ENCODE measurements at regions not wholly inside any gene's neighbourhood (a gene's known extent, or its start where the extent isn't known, plus 50 kb on each side); places are given as distances from the start of the nearest gene placed in this dataset.
"Not testable (repeated sequence)": the region's sequence is repeated elsewhere in the genome, so short reads cannot be mapped to it uniquely, and the experiment has no call there.

GRCh38 chr5:158224253-158224652 lies 365.3 kb upstream of the CLINT1 start:
- DNase-seq (ENCODE audit: extremely low read depth, low read depth, low spot score), result no peak

- DNase-seq (ENCODE audit: extremely low read depth, low read depth, low spot score), result no peak
Observed at GRCh38 chr5:158223054-158223600, 364.2 kb upstream of the CLINT1 start.

- no peak for DNase-seq (ENCODE audit: extremely low read depth, low read depth, low spot score)
Observed at GRCh38 chr5:158212917-158213316, 354.0 kb upstream of the CLINT1 start.

- DNase-seq (ENCODE audit: extremely low read depth, low read depth, low spot score), result no peak
Observed at GRCh38 chr5:158212237-158212636, 353.3 kb upstream of the CLINT1 start.

- no peak for DNase-seq (ENCODE audit: extremely low read depth, low read depth, low spot score)
Observed at GRCh38 chr5:158209219-158209908, 350.4 kb upstream of the CLINT1 start.

- DNase-seq (ENCODE audit: extremely low read depth, low read depth, low spot score), result no peak
Observed at GRCh38 chr5:158207733-158208132, 348.8 kb upstream of the CLINT1 start.

- no peak for DNase-seq (ENCODE audit: extremely low read depth, low read depth, low spot score)
Observed at GRCh38 chr5:158205992-158206391, 347.0 kb upstream of the CLINT1 start.

GRCh38 chr5:158203261-158203660 lies 344.3 kb upstream of the CLINT1 start:
- no peak for DNase-seq (ENCODE audit: extremely low read depth, low read depth, low spot score)

GRCh38 chr5:158202801-158203200 lies 343.9 kb upstream of the CLINT1 start:
- DNase-seq (ENCODE audit: extremely low read depth, low read depth, low spot score), result no peak

- no peak for DNase-seq (ENCODE audit: extremely low read depth, low read depth, low spot score)
Observed at GRCh38 chr5:158200619-158201018, 341.7 kb upstream of the CLINT1 start.

GRCh38 chr5:158198636-158199035 lies 339.7 kb upstream of the CLINT1 start:
- no peak for DNase-seq (ENCODE audit: extremely low read depth, low read depth, low spot score)

GRCh38 chr5:158195416-158196210 lies 336.7 kb upstream of the CLINT1 start:
- no peak for DNase-seq (ENCODE audit: extremely low read depth, low read depth, low spot score)

- no peak for DNase-seq (ENCODE audit: extremely low read depth, low read depth, low spot score)
Observed at GRCh38 chr5:158194561-158194976, 335.6 kb upstream of the CLINT1 start.

- DNase-seq (ENCODE audit: extremely low read depth, low read depth, low spot score), result not testable (repeated sequence)
Observed at GRCh38 chr5:158193395-158193794, 334.4 kb upstream of the CLINT1 start.

GRCh38 chr5:158180407-158180806 lies 321.5 kb upstream of the CLINT1 start:
- no peak for DNase-seq (ENCODE audit: extremely low read depth, low read depth, low spot score)

GRCh38 chr5:158179271-158179670 lies 320.3 kb upstream of the CLINT1 start:
- no peak for DNase-seq (ENCODE audit: extremely low read depth, low read depth, low spot score)

- no peak for DNase-seq (ENCODE audit: extremely low read depth, low read depth, low spot score)
Observed at GRCh38 chr5:158178535-158178934, 319.6 kb upstream of the CLINT1 start.

GRCh38 chr5:158177146-158177545 lies 318.2 kb upstream of the CLINT1 start:
- DNase-seq (ENCODE audit: extremely low read depth, low read depth, low spot score), result no peak

- no peak for DNase-seq (ENCODE audit: extremely low read depth, low read depth, low spot score)
Observed at GRCh38 chr5:158175934-158176481, 317.1 kb upstream of the CLINT1 start.

- peak; percentile 14 for DNase-seq (ENCODE audit: extremely low read depth, low read depth, low spot score)
Observed at GRCh38 chr5:158174918-158175851, 316.2 kb upstream of the CLINT1 start.

GRCh38 chr5:158174026-158174425 lies 315.1 kb upstream of the CLINT1 start:
- no peak for DNase-seq (ENCODE audit: extremely low read depth, low read depth, low spot score)

Measured in glomerular endothelial cell (primary cell).